OCI-LY7 (cell line): ENCODE measurements at regions not wholly inside any gene's neighbourhood (a gene's known extent, or its start where the extent isn't known, plus 50 kb on each side); places are given as distances from the start of the nearest gene placed in this dataset.

Experiments
- CTCF ChIP-seq: fragments of 200-600 bp; sonication (generic); conservative IDR thresholded peaks from 2 replicates; pipeline ENCODE4 v1.5.1; 2014; ENCODE audit warnings: mild to moderate bottlenecking, antibody characterized with exemption, low read length, moderate library complexity, mixed read lengths
- EZH2phosphoT487 ChIP-seq: fragments of 200-600 bp; sonication (generic); IDR thresholded peaks from 2 replicates; pipeline ENCODE4 v1.6.1; 2018; ENCODE audit warnings: low read depth, borderline replicate concordance, mild to moderate bottlenecking, mixed run types, antibody characterized with exemption, low read length, moderate library complexity, mixed read lengths

- TF ChIP-seq CTCF (no peak), EZH2phosphoT487 (no peak)
These were observed 811.7 kb downstream of the TLR4 start for GRCh38 chr9:118515947-118516346.
